Esophagus muscularis mucosa (tissue), 4 donors: ENCODE measurements at regions not wholly inside any gene's neighbourhood (a gene's known extent, or its start where the extent isn't known, plus 50 kb on each side); places are given as distances from the start of the nearest gene placed in this dataset.
"Not testable (repeated sequence)": the region's sequence is repeated elsewhere in the genome, so short reads cannot be mapped to it uniquely, and the experiment has no call there.

Experiments used
- CTCF ChIP-seq, 3 experiments: fragments of 200-600 bp in 2 of 3; fragments of 450-650 bp in 1 of 3; sonication (generic) in 2 of 3; IDR thresholded peaks; one replicate each; pipeline ENCODE4 v1.5.1; 2017 to 2019; ENCODE audit warnings: antibody characterized with exemption in 3 of 3, mild to moderate bottlenecking in 2 of 3, moderate library complexity in 1 of 3
- EP300 ChIP-seq: sonication (generic); formaldehyde crosslinking; IDR thresholded peaks from one replicate; pipeline ENCODE4 v1.6.1; 2017; ENCODE audit warnings: antibody characterized with exemption
- POLR2A ChIP-seq: fragments of 450-650 bp; IDR thresholded peaks from one replicate; pipeline ENCODE4 v1.6.1; 2017; ENCODE audit warnings: antibody characterized with exemption, moderate library complexity, mild to moderate bottlenecking, low read depth
- POLR2AphosphoS5 ChIP-seq, 2 donors: sonication (generic); formaldehyde crosslinking; IDR thresholded peaks; one replicate each; pipeline ENCODE4 v1.6.1; 2017; ENCODE audit warnings: antibody characterized with exemption in 2 of 2

GRCh38 chr7:112949682-112950081 lies 136.9 kb downstream of the GPR85 start:
- not testable (repeated sequence) for TF ChIP-seq CTCF (IDR thresholded peaks at IDR 0.05); POLR2AphosphoS5 (IDR thresholded peaks at IDR 0.05); EP300; POLR2A
